ENCODE measurements at regions not wholly inside any gene's neighbourhood (a gene's known extent, or its start where the extent isn't known, plus 50 kb on each side); places are given as distances from the start of the nearest gene placed in this dataset.
"Not testable (repeated sequence)": the region's sequence is repeated elsewhere in the genome, so short reads cannot be mapped to it uniquely, and the experiment has no call there.

- TF ChIP-seq POLR2AphosphoS5 (IDR thresholded peaks at IDR 0.05; ENCODE audit: insufficient read depth in 1 of 2, low read depth in 1 of 2) (no peak), POLR2A (IDR thresholded peaks at IDR 0.05) (no peak), CTCF (IDR thresholded peaks at IDR 0.05) (no peak)
- H3K27ac ChIP-seq: no peak overlapping the region
- H3K4me3 ChIP-seq: no peak overlapping the region
- intact Hi-C loops (cut with DNase I): no loop called here
- no peaks in the 10 kb centered on the region for H3K9me3 ChIP-seq
- H3K36me3 ChIP-seq: no peaks in the 10 kb centered on the region
- H3K4me1 ChIP-seq: no peaks in the 10 kb centered on the region
- no peaks in the 10 kb centered on the region for H3K27me3 ChIP-seq
- DNase-seq (ENCODE audit: extremely low spot score in 2 of 2): no peak
Measured at GRCh38 chr17:11182430-11182829, 58.6 kb upstream of the SHISA6 start.

- DNase-seq (ENCODE audit: extremely low spot score in 2 of 2): no peak
- Histone ChIP-seq H3K27ac (no peak overlapping the region), H3K36me3 (no peaks in the 10 kb centered on the region), H3K27me3 (no peaks in the 10 kb centered on the region), H3K4me1 (no peaks in the 10 kb centered on the region), H3K9me3 (no peaks in the 10 kb centered on the region), H3K4me3 (no peak overlapping the region)
- intact Hi-C loops (cut with DNase I): no loop called here
- TF ChIP-seq POLR2AphosphoS5 (IDR thresholded peaks at IDR 0.05; ENCODE audit: insufficient read depth in 1 of 2, low read depth in 1 of 2) (no peak), POLR2A (IDR thresholded peaks at IDR 0.05) (no peak)
Measured at GRCh38 chr17:11178581-11178980, 62.4 kb upstream of the SHISA6 start.

- TF ChIP-seq POLR2AphosphoS5 (IDR thresholded peaks at IDR 0.05; ENCODE audit: insufficient read depth in 1 of 2, low read depth in 1 of 2) (no peak), CTCF (IDR thresholded peaks at IDR 0.05) (no peak), POLR2A (IDR thresholded peaks at IDR 0.05) (no peak)
- intact Hi-C loops (cut with DNase I): no loop called here
- H3K27me3 ChIP-seq: no peaks in the 10 kb centered on the region
- H3K27ac ChIP-seq: no peak overlapping the region
- no peak overlapping the region for H3K4me3 ChIP-seq
- no peak for DNase-seq (ENCODE audit: extremely low spot score in 2 of 2)
- H3K9me3 ChIP-seq: no peaks in the 10 kb centered on the region
- H3K4me1 ChIP-seq: no peaks in the 10 kb centered on the region
- no peaks in the 10 kb centered on the region for H3K36me3 ChIP-seq
Measured at GRCh38 chr17:11177340-11177739, 63.7 kb upstream of the SHISA6 start.

- Histone ChIP-seq H3K27ac (no peak overlapping the region), H3K9me3 (no peaks in the 10 kb centered on the region), H3K4me1 (no peaks in the 10 kb centered on the region), H3K36me3 (no peaks in the 10 kb centered on the region), H3K27me3 (no peaks in the 10 kb centered on the region), H3K4me3 (no peak overlapping the region)
- no peak for TF ChIP-seq CTCF (IDR thresholded peaks at IDR 0.05)
- no peak for TF ChIP-seq POLR2A (IDR thresholded peaks at IDR 0.05)
- TF ChIP-seq POLR2AphosphoS5 (IDR thresholded peaks at IDR 0.05; ENCODE audit: insufficient read depth in 1 of 2, low read depth in 1 of 2): no peak
- intact Hi-C loops (cut with DNase I): no loop called here
- no peak for DNase-seq (ENCODE audit: extremely low spot score in 2 of 2)
Measured at GRCh38 chr17:11176549-11176948, 64.5 kb upstream of the SHISA6 start.

GRCh38 chr17:11170881-11171280, 70.1 kb upstream of the SHISA6 start:
- TF ChIP-seq POLR2A (IDR thresholded peaks at IDR 0.05): no peak
- H3K27ac ChIP-seq: no peak overlapping the region
- intact Hi-C loops (cut with DNase I): no loop called here
- no peaks in the 10 kb centered on the region for H3K9me3 ChIP-seq
- DNase-seq (ENCODE audit: extremely low spot score in 2 of 2): no peak
- no peaks in the 10 kb centered on the region for H3K27me3 ChIP-seq
- no peaks in the 10 kb centered on the region for H3K4me1 ChIP-seq
- no peak overlapping the region for H3K4me3 ChIP-seq
- no peaks in the 10 kb centered on the region for H3K36me3 ChIP-seq

GRCh38 chr17:11151818-11152425, 89.1 kb upstream of the SHISA6 start:
- TF ChIP-seq CTCF (IDR thresholded peaks at IDR 0.05) (no peak), POLR2AphosphoS5 (IDR thresholded peaks at IDR 0.05; ENCODE audit: insufficient read depth in 1 of 2, low read depth in 1 of 2) (no peak), POLR2A (IDR thresholded peaks at IDR 0.05) (no peak)
- no peaks in the 10 kb centered on the region for H3K4me1 ChIP-seq
- no peak for DNase-seq (ENCODE audit: extremely low spot score in 2 of 2)
- H3K9me3 ChIP-seq: no peaks in the 10 kb centered on the region
- no peaks in the 10 kb centered on the region for H3K36me3 ChIP-seq
- intact Hi-C loops (cut with DNase I): no loop called here
- H3K27ac ChIP-seq: no peak overlapping the region
- no peaks in the 10 kb centered on the region for H3K27me3 ChIP-seq
- no peak overlapping the region for H3K4me3 ChIP-seq

GRCh38 chr17:11150906-11151511, 90.0 kb upstream of the SHISA6 start:
- H3K27ac ChIP-seq; H3K36me3 ChIP-seq; H3K4me1 ChIP-seq; H3K9me3 ChIP-seq; H3K27me3 ChIP-seq; H3K4me3 ChIP-seq; DNase-seq (ENCODE audit: extremely low spot score in 2 of 2); intact Hi-C loops (cut with DNase I): not testable (repeated sequence)

Measured in vagina (tissue), 2 donors.